ENCODE measurements at regions not wholly inside any gene's neighbourhood (a gene's known extent, or its start where the extent isn't known, plus 50 kb on each side); places are given as distances from the start of the nearest gene placed in this dataset.

- no peak for TF ChIP-seq CTCF (IDR thresholded peaks at IDR 0.05; ENCODE audit: control extremely low read depth in 1 of 3, insufficient read depth in 1 of 3, low read depth in 1 of 3, low read length in 3 of 3)
These were observed 61.5 kb upstream of the FERD3L start (continued) for GRCh38 chr7:19206721-19207120.

Data from H1 (cell line).